Activated CD4-positive, alpha-beta T cell treated with anti-CD3 and anti-CD28 coated beads for 36 hours (primary cell): ENCODE measurements at regions not wholly inside any gene's neighbourhood (a gene's known extent, or its start where the extent isn't known, plus 50 kb on each side); places are given as distances from the start of the nearest gene placed in this dataset.

Source experiments
- ATAC-seq: fragments of 200-7000 bp; cut with Tn5 transposase; one replicate; pipeline ENCODE4 v1.10.0; 2021; ENCODE audit warnings: mild to moderate bottlenecking, moderate library complexity
- CTCF ChIA-PET: fragments of 350-600 bp; sonication (Branson Sonifier 250); formaldehyde crosslinking; loops from one replicate; lab custom pipeline; 2021; ENCODE audit warnings: antibody characterized with exemption; lab: Charles Lee
- POLR2A ChIA-PET: fragments of 350-600 bp; sonication (Branson Sonifier 250); formaldehyde crosslinking; loops from one replicate; lab custom pipeline; 2021; ENCODE audit warnings: antibody characterized with exemption, inconsistent platforms; lab: Charles Lee
- DNase-seq: peaks from one replicate; pipeline ENCODE4 v3.0.0-alpha.2; 2020
- H3K27ac Mint-ChIP-seq: one replicate; pipeline ENCODE4 v1.8.0; 2021; ENCODE audit warnings: mixed read lengths
- H3K27me3 Mint-ChIP-seq: one replicate; pipeline ENCODE4 v1.8.0; 2021; ENCODE audit warnings: mixed read lengths
- H3K36me3 Mint-ChIP-seq: one replicate; pipeline ENCODE4 v1.8.0; 2021; ENCODE audit warnings: low read depth, mixed read lengths
- H3K4me1 Mint-ChIP-seq: one replicate; pipeline ENCODE4 v1.8.0; 2021; ENCODE audit warnings: mixed read lengths
- H3K4me3 Mint-ChIP-seq: one replicate; pipeline ENCODE4 v1.8.0; 2021; ENCODE audit warnings: mild to moderate bottlenecking, moderate library complexity, mixed read lengths
- H3K9me3 Mint-ChIP-seq: one replicate; pipeline ENCODE4 v1.8.0; 2021; ENCODE audit warnings: low read depth, mixed read lengths
- intact Hi-C, 2 experiments: fragments of 100-400 bp; cut with DNase I in 1 of 2; cut with micrococcal nuclease in 1 of 2; formaldehyde crosslinking; loops; one replicate each; pipeline versions ENCODE4 v1.14.2 to v1.15.1; 2022 to 2024; cut with DNase I, micrococcal nuclease

DNA sequence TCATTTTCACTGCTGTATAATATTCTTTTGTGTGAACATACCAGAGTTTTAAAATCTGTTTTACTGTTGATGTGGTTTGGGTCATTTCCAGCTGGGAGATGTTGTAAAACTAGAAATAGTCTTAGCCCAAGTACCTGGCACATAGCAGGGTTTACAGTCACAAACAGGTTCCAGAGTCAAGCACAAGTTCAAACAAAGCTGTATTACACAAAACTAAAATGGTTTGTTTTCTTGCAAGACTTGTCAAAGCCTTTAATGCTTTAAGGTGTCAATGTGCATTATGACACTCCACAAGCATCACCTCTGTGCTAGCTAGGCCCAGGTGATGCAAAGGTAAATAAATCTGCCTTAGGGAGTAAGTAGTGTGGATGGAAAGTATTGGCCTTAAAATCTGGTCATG lies 379.1 kb downstream of the MN1 start:
- ChIA-PET CTCF (interaction anchor here (0.7 kb wide), 1 partner anchor 312 kb away, joined by 3 read pairs; no protein-coding TSS in a partner anchor), POLR2A (no interaction called here)
- peaks cover 13% of the 10 kb centered on the region for H3K27me3 Mint-ChIP-seq
- H3K4me3 Mint-ChIP-seq: no peak overlapping the region
- H3K36me3 Mint-ChIP-seq: no peaks in the 10 kb centered on the region
- H3K4me1 Mint-ChIP-seq: no peaks in the 10 kb centered on the region
- ATAC-seq: no peak
- no peak for DNase-seq
- H3K9me3 Mint-ChIP-seq: peaks cover 4% of the 10 kb centered on the region
- H3K27ac Mint-ChIP-seq: no peak overlapping the region
- intact Hi-C loops: no loop called here

DNA sequence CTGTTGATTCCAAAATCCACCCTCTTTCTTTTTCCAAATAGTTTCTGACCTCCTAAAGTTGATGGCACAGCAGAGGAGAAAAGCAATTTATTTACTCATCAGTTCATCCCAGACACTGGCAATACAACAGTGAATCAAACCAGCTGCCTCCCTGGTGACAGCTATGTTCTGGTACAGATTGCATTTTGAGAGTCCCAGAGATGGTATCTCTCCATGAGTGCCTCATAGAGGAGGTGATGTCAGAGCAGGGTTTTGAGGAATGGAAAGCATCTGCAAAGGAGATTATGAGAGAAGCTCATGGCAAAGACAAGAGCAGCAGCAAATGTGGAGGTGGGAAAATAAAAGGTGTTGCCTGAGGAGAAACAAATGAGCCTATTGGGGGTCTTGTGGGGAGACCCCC lies 377.2 kb downstream of the MN1 start:
- Mint-ChIP-seq H3K4me3 (no peak overlapping the region), H3K36me3 (no peaks in the 10 kb centered on the region), H3K27me3 (peaks cover 15% of the 10 kb centered on the region), H3K4me1 (no peaks in the 10 kb centered on the region), H3K9me3 (peaks cover 8% of the 10 kb centered on the region), H3K27ac (no peak overlapping the region)
- DNase-seq: no peak
- intact Hi-C loops: no loop called here
- ChIA-PET POLR2A (no interaction called here), CTCF (interaction anchor here (0.7 kb wide), 1 partner anchor 130 kb away, joined by 3 read pairs; no protein-coding TSS in a partner anchor)
- no peak for ATAC-seq

DNA sequence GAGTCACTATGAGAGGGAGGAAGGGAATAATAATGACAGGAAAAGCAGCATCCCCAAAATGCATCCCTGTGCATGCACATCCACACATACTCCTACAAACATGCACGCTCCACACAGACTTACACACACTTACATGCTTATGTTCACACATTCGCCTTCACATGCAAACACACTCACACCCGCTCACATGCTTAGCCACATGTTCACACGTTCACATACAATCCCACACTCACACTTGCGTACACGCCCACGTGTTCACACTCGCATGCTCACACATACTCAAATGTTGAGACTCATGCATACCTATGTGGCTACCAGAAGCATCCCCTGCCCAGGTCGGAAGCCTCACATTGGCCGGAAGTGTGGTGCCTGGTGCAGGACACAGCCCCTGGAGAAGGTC lies 372.1 kb downstream of the MN1 start:
- Mint-ChIP-seq H3K4me1 (no peaks in the 10 kb centered on the region), H3K27me3 (peaks cover 3% of the 10 kb centered on the region), H3K36me3 (no peaks in the 10 kb centered on the region), H3K27ac (no peak overlapping the region), H3K9me3 (peaks cover 9% of the 10 kb centered on the region), H3K4me3 (no peak overlapping the region)
- intact Hi-C loops: no loop called here
- ChIA-PET POLR2A (no interaction called here), CTCF (no interaction called here)
- DNase-seq: no peak
- no peak for ATAC-seq

DNA sequence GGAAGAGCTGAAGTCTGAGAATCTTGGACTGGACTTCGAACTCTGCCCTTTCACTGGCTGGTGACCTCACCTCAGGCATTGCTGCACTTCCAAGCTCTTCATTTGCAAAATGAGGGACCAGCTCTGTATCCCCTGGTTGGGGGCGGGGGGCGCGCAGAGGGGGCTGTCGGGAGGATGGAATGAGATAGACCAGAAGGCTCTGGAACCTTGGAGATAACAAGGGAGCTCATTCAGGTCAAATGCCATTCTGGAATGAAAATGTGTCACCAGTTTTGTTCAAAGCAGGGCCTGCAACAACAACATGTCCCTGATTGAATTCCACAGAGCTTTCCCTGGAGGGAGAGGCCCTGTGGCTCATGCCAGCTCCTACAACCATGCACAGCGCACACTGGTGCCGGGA lies 370.5 kb downstream of the MN1 start:
- peaks cover 9% of the 10 kb centered on the region for H3K9me3 Mint-ChIP-seq
- POLR2A ChIA-PET: no interaction called here
- peaks cover 6% of the 10 kb centered on the region for H3K27me3 Mint-ChIP-seq
- H3K36me3 Mint-ChIP-seq: no peaks in the 10 kb centered on the region
- no peak for DNase-seq
- H3K27ac Mint-ChIP-seq: no peak overlapping the region
- H3K4me1 Mint-ChIP-seq: no peaks in the 10 kb centered on the region
- no peak overlapping the region for H3K4me3 Mint-ChIP-seq
- intact Hi-C loops: no loop called here
- no peak for ATAC-seq
- CTCF ChIA-PET: no interaction called here

DNA sequence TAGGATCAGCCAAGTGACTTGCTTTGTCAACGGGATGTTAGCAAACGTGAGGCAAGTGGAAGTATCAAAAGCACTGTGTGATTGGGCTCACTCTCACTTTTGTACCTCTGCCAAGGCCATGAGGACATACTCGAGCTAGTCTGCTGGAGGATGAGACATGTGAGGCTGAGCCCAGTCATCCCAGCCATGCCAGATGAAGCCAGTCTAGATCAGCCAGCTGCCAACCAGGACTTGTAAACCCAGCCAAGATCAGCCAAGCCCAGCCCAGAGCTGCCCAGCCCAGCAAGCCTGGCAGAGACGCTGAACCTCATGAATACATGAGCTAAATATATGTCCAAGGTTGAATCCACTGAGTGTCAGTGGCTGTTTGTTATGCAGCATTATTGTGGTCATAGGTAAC lies 369.7 kb downstream of the MN1 start:
- H3K27me3 Mint-ChIP-seq: peaks cover 6% of the 10 kb centered on the region
- intact Hi-C loops: no loop called here
- DNase-seq (no peak), ATAC-seq (no peak)
- POLR2A ChIA-PET: no interaction called here
- H3K4me1 Mint-ChIP-seq: no peaks in the 10 kb centered on the region
- peaks cover 9% of the 10 kb centered on the region for H3K9me3 Mint-ChIP-seq
- no peak overlapping the region for H3K27ac Mint-ChIP-seq
- CTCF ChIA-PET: no interaction called here
- no peak overlapping the region for H3K4me3 Mint-ChIP-seq
- no peaks in the 10 kb centered on the region for H3K36me3 Mint-ChIP-seq

DNA sequence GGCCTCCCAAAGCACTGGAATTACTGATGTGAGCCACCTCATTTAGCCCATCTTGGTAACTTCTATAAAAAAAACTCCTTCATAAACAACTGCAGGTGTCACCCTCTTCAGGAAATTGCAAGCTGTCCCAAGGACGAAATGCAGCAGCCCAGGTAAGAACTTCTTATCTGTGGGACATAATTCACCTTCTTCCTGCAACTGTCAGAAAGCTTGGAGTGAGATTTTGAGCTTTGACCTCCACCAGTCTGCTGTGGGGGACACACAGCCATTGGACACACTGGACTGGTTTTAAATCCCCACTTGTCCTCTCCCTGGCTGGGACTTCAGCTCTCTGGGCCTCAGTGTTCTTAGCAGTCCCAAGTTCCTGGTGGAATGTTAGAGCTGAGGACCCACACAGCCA lies 368.5 kb downstream of the MN1 start:
- Mint-ChIP-seq H3K4me3 (no peak overlapping the region), H3K9me3 (peaks cover 6% of the 10 kb centered on the region), H3K4me1 (no peaks in the 10 kb centered on the region), H3K27me3 (peaks cover 6% of the 10 kb centered on the region), H3K36me3 (no peaks in the 10 kb centered on the region), H3K27ac (no peak overlapping the region)
- ChIA-PET POLR2A (no interaction called here), CTCF (no interaction called here)
- intact Hi-C loops: no loop called here
- DNase-seq (no peak), ATAC-seq (no peak)

DNA sequence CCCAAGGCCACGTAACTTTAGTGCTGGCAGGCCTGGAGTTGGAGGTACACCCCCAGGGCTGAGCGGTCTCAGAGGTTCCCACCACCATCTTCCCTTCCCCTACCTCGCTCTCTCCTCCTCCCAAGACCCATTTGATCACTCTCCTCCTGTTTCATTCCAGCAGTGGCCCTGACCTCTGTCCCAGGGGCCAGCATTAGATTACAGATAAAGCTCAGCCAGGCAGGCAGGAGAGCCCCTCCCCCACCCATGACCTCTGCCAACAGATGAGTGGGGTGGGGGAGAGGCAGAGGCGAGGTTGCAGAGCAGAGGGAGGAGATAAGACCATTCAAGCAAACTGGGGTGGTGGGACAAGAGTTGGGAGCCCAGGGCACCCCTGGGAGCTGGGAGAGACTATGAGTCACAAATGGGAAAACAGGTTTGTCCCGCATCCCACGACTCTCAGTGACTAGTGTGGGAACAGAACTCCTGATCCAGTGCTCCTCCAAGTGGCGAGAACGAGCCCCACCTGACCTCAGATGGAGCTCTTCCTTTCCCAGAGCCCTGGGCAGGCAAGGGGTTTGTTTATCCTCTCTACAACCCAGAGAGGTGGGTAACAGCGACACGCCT lies 367.9 kb downstream of the MN1 start:
- intact Hi-C loops: no loop called here
- POLR2A ChIA-PET: no interaction called here
- no peak overlapping the region for H3K4me3 Mint-ChIP-seq
- H3K9me3 Mint-ChIP-seq: peaks cover 4% of the 10 kb centered on the region
- ATAC-seq: no peak
- CTCF ChIA-PET: no interaction called here
- H3K36me3 Mint-ChIP-seq: no peaks in the 10 kb centered on the region
- no peaks in the 10 kb centered on the region for H3K4me1 Mint-ChIP-seq
- no peak overlapping the region for H3K27ac Mint-ChIP-seq
- DNase-seq: no peak
- H3K27me3 Mint-ChIP-seq: peaks cover 5% of the 10 kb centered on the region

DNA sequence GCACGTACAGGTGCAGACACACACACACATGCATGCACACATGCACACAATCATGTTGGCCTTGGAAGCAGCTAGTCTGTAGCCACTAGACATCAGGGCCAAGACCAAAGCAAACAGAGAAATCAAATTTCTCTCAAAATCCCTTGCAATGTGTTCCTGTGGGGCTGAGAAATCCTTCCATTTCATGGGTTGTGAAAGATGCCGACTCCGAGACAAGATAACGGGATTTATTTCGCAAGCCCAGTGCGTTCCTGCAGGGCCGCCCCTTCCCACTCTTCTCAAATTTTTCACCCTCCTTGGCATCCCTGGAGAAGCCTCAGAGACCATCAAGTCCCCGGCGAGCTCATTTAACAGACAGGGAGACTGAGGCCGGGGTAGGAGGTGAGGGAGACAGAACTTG lies 366.7 kb downstream of the MN1 start:
- DNase-seq (no peak), ATAC-seq (no peak)
- ChIA-PET POLR2A (no interaction called here), CTCF (no interaction called here)
- Mint-ChIP-seq H3K27ac (no peak overlapping the region), H3K9me3 (peaks cover 4% of the 10 kb centered on the region), H3K36me3 (no peaks in the 10 kb centered on the region), H3K27me3 (peaks cover 8% of the 10 kb centered on the region), H3K4me1 (no peaks in the 10 kb centered on the region), H3K4me3 (no peak overlapping the region)
- intact Hi-C loops: no loop called here

DNA sequence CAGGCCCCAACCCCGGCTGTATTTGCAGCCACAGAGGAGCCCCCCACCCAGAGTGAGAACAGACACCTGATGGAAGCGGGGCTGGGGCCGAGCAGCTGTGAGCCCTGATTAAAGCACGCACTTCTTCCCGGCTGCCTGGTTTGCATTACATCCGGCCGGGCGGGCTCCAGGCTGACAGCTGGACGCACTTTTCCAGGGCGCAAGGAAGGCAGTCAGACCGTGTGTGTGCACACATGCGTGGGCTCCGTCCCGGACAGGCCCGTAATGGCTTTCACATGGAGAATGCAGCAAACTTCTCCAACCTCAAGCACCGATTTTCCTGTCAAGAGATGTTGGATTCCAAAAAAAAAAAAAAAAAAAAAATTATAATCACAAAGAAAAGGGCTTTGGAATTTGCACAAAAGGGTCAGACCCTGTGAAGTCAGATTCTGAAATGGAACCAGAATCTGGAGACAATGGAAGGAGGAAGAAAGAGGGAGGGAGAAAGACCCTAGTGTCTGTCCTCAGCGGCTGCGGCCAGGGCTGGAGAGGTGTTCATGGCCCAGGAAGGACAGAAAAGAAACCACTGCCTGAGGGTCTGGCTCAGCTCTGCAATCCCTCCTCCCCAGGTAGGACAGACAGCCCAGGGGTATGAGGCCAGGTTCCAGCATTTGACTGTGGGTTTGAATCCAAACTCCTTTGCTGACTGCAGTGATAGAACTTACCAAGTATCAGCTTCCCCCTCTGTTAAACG lies 365.5 kb downstream of the MN1 start:
- H3K27ac Mint-ChIP-seq: no peak overlapping the region
- peaks cover 4% of the 10 kb centered on the region for H3K9me3 Mint-ChIP-seq
- H3K4me3 Mint-ChIP-seq: no peak overlapping the region
- no peak for ATAC-seq
- POLR2A ChIA-PET: no interaction called here
- H3K4me1 Mint-ChIP-seq: no peaks in the 10 kb centered on the region
- CTCF ChIA-PET: no interaction called here
- no peak for DNase-seq
- H3K27me3 Mint-ChIP-seq: peaks cover 9% of the 10 kb centered on the region
- H3K36me3 Mint-ChIP-seq: no peaks in the 10 kb centered on the region
- intact Hi-C loops: no loop called here

DNA sequence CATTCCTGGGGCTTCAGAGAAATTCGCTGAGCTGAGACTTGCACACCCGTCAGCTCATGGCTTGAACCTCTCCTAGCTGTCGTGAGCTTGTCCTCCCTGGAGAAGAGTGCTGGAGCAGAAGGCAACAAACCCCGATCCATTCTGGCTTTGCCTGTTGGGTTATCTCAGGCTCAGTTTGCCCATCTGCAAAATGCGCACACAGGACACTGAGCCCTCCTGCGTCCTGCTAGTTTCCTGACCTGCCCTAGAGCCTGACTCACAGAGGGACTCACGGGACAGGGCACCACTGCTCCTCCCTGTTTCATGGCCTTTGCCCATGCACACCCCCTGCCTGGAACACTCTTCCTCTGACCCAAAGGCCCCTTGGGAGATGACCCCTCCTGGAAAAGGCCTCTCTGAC lies 365.0 kb downstream of the MN1 start:
- ATAC-seq (no peak), DNase-seq (no peak)
- intact Hi-C loops: no loop called here
- Mint-ChIP-seq H3K4me3 (no peak overlapping the region), H3K27me3 (peaks cover 9% of the 10 kb centered on the region), H3K36me3 (no peaks in the 10 kb centered on the region), H3K4me1 (no peaks in the 10 kb centered on the region), H3K27ac (no peak overlapping the region), H3K9me3 (peaks cover 4% of the 10 kb centered on the region)
- CTCF ChIA-PET: no interaction called here
- POLR2A ChIA-PET: no interaction called here

DNA sequence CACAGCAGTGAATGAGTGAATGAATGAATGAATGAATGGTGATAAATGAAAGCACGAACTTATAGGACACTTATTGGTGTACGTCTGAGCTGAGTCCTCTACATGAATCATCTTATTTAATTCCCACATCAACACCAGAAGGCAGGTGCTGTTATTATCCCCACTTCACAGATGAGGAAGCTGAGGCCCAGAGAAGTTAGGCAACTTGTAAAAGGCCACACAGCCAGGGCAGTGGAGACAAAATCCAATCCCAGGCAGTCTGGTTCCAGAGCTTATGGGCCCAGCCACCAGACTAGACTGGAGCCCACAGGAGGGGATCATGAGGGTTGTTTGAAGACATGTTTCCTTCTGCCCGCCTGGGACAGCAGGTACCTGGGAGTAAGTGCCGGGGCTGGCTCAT lies 364.0 kb downstream of the MN1 start:
- intact Hi-C loops: no loop called here
- Mint-ChIP-seq H3K9me3 (no peaks in the 10 kb centered on the region), H3K4me1 (no peaks in the 10 kb centered on the region), H3K36me3 (no peaks in the 10 kb centered on the region), H3K27ac (no peak overlapping the region), H3K27me3 (peaks cover 9% of the 10 kb centered on the region), H3K4me3 (no peak overlapping the region)
- ATAC-seq (no peak), DNase-seq (no peak)
- CTCF ChIA-PET: no interaction called here
- POLR2A ChIA-PET: no interaction called here

DNA sequence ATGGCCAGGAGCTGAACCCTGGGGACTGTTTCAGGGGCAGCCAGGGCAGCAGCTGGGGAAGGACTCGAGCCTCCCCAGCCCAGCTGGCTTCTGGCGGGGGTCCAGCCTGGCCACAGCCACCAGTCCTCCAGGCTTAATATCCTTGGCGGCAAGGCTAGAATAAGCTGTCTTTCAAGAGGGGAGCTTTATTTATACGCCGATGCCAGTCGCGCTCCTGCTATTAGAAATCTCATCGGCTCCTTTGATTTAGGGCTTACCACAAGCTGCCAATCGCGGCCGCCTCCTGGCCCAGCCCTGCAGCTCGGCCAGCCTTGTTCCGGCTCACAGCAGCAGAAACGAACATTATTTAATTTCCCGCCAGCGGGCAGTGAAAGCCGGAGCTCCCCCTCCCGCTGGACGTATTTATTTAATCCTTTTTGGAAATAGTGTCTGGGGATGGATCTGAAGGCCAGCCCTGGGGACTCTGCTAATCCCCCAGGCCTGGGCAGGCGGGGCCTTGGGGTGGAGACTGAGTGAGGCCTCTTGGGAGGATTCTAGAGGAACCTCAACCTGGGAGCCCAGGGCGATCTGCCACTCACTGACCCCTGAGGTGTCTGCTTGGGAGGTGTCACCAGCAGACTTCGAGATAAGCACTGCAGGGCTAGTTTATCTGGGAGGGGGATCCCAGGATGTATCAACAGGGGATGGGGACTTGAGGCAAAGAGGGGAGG lies 363.1 kb downstream of the MN1 start:
- CTCF ChIA-PET: interaction anchor here (0.7 kb wide), 1 partner anchor 267 kb away, joined by 3 read pairs; no protein-coding TSS in a partner anchor
- ATAC-seq (no peak), DNase-seq (no peak)
- Mint-ChIP-seq H3K4me3 (no peak overlapping the region), H3K4me1 (no peaks in the 10 kb centered on the region), H3K27me3 (peaks cover 9% of the 10 kb centered on the region), H3K36me3 (no peaks in the 10 kb centered on the region), H3K27ac (no peak overlapping the region), H3K9me3 (no peaks in the 10 kb centered on the region)
- POLR2A ChIA-PET: no interaction called here
- intact Hi-C loops: no loop called here
